ENCODE measurements at regions not wholly inside any gene's neighbourhood (a gene's known extent, or its start where the extent isn't known, plus 50 kb on each side); places are given as distances from the start of the nearest gene placed in this dataset.

DNA sequence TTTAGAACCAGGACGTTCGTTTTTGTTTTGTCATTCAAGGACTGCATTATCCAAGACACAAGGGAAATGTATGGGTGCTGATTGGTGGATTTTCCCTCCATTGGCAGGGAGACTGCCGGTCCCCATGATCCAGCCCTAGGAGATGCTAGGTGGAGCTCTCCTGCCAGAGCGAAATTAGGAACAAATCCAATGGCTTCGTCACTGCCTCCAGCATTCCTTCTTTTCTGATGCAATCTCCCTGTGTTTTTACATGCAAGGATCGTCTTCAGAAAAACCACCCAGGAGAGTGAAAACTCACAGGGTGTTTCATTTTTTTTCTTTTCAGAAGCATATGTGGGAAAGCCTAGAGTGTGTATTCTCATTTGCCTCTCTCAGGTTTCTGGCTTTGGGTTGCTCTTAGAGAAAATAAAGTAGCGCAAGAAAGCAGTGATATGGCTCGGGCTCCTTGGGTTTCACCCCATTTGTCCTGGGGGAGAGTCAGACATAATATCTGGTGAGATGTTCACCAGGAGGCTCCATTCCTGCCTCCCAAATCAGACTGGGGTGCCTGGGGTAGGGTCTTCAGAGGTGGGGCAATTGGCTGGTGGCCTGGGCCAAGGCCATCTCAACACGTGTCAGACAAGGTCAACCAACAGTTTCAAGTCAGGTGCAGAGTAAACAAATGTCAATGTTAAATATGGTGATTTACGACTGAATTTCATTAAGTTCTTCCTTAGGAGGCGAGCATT, 450.9 kb upstream of the MKI67 start:
- TF ChIP-seq EP300 (IDR thresholded peaks at IDR 0.05): no peak
- TF ChIP-seq, protein P1, sequence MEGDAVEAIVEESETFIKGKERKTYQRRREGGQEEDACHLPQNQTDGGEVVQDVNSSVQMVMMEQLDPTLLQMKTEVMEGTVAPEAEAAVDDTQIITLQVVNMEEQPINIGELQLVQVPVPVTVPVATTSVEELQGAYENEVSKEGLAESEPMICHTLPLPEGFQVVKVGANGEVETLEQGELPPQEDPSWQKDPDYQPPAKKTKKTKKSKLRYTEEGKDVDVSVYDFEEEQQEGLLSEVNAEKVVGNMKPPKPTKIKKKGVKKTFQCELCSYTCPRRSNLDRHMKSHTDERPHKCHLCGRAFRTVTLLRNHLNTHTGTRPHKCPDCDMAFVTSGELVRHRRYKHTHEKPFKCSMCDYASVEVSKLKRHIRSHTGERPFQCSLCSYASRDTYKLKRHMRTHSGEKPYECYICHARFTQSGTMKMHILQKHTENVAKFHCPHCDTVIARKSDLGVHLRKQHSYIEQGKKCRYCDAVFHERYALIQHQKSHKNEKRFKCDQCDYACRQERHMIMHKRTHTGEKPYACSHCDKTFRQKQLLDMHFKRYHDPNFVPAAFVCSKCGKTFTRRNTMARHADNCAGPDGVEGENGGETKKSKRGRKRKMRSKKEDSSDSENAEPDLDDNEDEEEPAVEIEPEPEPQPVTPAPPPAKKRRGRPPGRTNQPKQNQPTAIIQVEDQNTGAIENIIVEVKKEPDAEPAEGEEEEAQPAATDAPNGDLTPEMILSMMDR (IDR thresholded peaks at IDR 0.05): no peak

Measured in ovary (tissue), 3 donors.